Panc1 (cell line): ENCODE measurements at regions not wholly inside any gene's neighbourhood (a gene's known extent, or its start where the extent isn't known, plus 50 kb on each side); places are given as distances from the start of the nearest gene placed in this dataset.

ENCODE experiments used
- ATAC-seq: fragments of 200-7000 bp; cut with Tn5 transposase; 2 replicates; pipeline ENCODE4 v1.9.1; 2020; ENCODE audit warnings: mild to moderate bottlenecking, moderate library complexity
- BruUV-seq: library from RNA; stranded (reverse); fragments of 400-500 nt; replicated peaks from 2 replicates; lab custom pipeline; 2021; lab: Mats Ljungman, UMichigan
- CTCF ChIA-PET: fragments of 300-600 bp; sonication (Branson Sonifier 250); formaldehyde crosslinking; loops from one replicate; lab custom pipeline; 2022; ENCODE audit warnings: antibody characterized with exemption; lab: Charles Lee
- POLR2A ChIA-PET: fragments of 300-600 bp; sonication (Branson Sonifier 250); formaldehyde crosslinking; loops from one replicate; lab custom pipeline; 2022; ENCODE audit warnings: antibody characterized with exemption; lab: Charles Lee
- DNase-seq: peaks from one replicate; pipeline ENCODE4 v3.0.0-alpha.2; 2010; ENCODE audit warnings: low read depth, low spot score
- H3K27ac ChIP-seq: 2 replicates; pipeline ENCODE4 v1.5.1; 2011; ENCODE audit warnings: mild to moderate bottlenecking, low read length, inconsistent platforms
- H3K27me3 ChIP-seq: fragments of 200-500 bp; sonication (Bioruptor generic); 2 replicates; pipeline ENCODE4 v1.6.0; 2014; ENCODE audit warnings: low read length, inconsistent platforms; ENCODE audit not compliant: control insufficient read depth, insufficient read depth
- H3K36me3 ChIP-seq: fragments of 200-500 bp; sonication (Bioruptor generic); 2 replicates; pipeline ENCODE4 v1.5.1; 2014; ENCODE audit warnings: inconsistent platforms, mild to moderate bottlenecking, low read length, moderate library complexity; ENCODE audit not compliant: control insufficient read depth, insufficient read depth
- H3K4me1 ChIP-seq: 2 replicates; pipeline ENCODE4 v1.5.1; 2011; ENCODE audit warnings: inconsistent platforms, mild to moderate bottlenecking, low read length, moderate library complexity; ENCODE audit not compliant: control insufficient read depth, insufficient read depth
- H3K4me3 ChIP-seq, 2 experiments: 2 replicates each; pipeline ENCODE4 v1.5.1; 2011 to 2012; ENCODE audit warnings: low read depth in 2 of 2, low read length in 2 of 2, mild to moderate bottlenecking in 2 of 2, inconsistent platforms in 1 of 2, moderate library complexity in 1 of 2
- H3K9me3 ChIP-seq: fragments of 200-500 bp; sonication (Bioruptor generic); 2 replicates; pipeline ENCODE4 v1.5.1; 2014; ENCODE audit warnings: low read depth, mild to moderate bottlenecking, inconsistent platforms, low read length, moderate library complexity; ENCODE audit not compliant: control insufficient read depth, insufficient read depth
- CTCF ChIP-seq: fragments of 450-650 bp; IDR thresholded peaks from 2 replicates; pipeline ENCODE4 v1.5.1; 2017; ENCODE audit warnings: mild to moderate bottlenecking
- POLR2AphosphoS5 ChIP-seq: IDR thresholded peaks from 2 replicates; pipeline ENCODE4 v1.6.1; 2012; ENCODE audit warnings: mild to moderate bottlenecking, low read depth, low read length, moderate library complexity
- REST ChIP-seq, 2 experiments: IDR thresholded peaks; 2 replicates each; pipeline ENCODE4 v1.6.1; 2011 to 2012; ENCODE audit warnings: low read depth in 2 of 2, control low read depth in 1 of 2, low read length in 1 of 2, mild to moderate bottlenecking in 1 of 2, moderate library complexity in 1 of 2; ENCODE audit not compliant: insufficient read depth in 1 of 2
- SIN3A ChIP-seq: IDR thresholded peaks from 2 replicates; pipeline ENCODE4 v1.6.1; 2012; ENCODE audit warnings: low read depth, mild to moderate bottlenecking, low read length, moderate library complexity, borderline replicate concordance; ENCODE audit not compliant: insufficient read depth
- TCF7L2 ChIP-seq: IDR thresholded peaks from 2 replicates; pipeline ENCODE4 v1.6.1; 2011; ENCODE audit warnings: mild to moderate bottlenecking, low read depth, low read length, inconsistent platforms
- in situ Hi-C: cut with HindIII; loops from 2 replicates; pipeline ENCODE4 v1.10.0; 2016; ENCODE audit warnings: low sequenced_read_pairs, low pct_unique_long_range_greater_than_20kb
- intact Hi-C: fragments of 100-400 bp; cut with micrococcal nuclease; formaldehyde crosslinking; loops from one replicate; pipeline ENCODE4 v1.10.0; 2022; ENCODE audit not compliant: unreplicated experiment

- Histone ChIP-seq H3K27me3 (no peaks in the 10 kb centered on the region), H3K4me1 (no peaks in the 10 kb centered on the region), H3K4me3 (no peak overlapping the region), H3K36me3 (no peaks in the 10 kb centered on the region), H3K9me3 (no peaks in the 10 kb centered on the region), H3K27ac (no peak overlapping the region)
- no peak for TF ChIP-seq REST (IDR thresholded peaks at IDR 0.05; ENCODE audit: insufficient read depth in 1 of 2, low read depth in 2 of 2, low read length in 1 of 2)
- no peak for TF ChIP-seq POLR2AphosphoS5
- TF ChIP-seq TCF7L2, result no peak
- TF ChIP-seq SIN3A, result no peak
- POLR2A ChIA-PET, result no interaction called here
- in situ Hi-C loops, result no loop called here
- intact Hi-C loops, result no loop called here
- BruUV-seq, result no TSS peak
- ATAC-seq, result no peak
- DNase-seq, result no peak
- CTCF ChIA-PET, result no interaction called here
These were observed 509.2 kb upstream of the MCTP2 start for GRCh38 chr15:93722165-93722564.

GRCh38 chr15:93720607-93721006 is 510.8 kb upstream of the MCTP2 start:
- no peaks in the 10 kb centered on the region for H3K4me1 ChIP-seq
- no peak for ATAC-seq
- no peak overlapping the region for H3K4me3 ChIP-seq
- H3K9me3 ChIP-seq, result no peaks in the 10 kb centered on the region
- CTCF ChIA-PET, result no interaction called here
- no peak overlapping the region for H3K27ac ChIP-seq
- in situ Hi-C loops (no loop called here), intact Hi-C loops (no loop called here)
- no TSS peak for BruUV-seq
- no peak for TF ChIP-seq REST (IDR thresholded peaks at IDR 0.05; ENCODE audit: insufficient read depth in 1 of 2, low read depth in 2 of 2, low read length in 1 of 2)
- no peak for TF ChIP-seq SIN3A
- TF ChIP-seq CTCF, result no peak
- TF ChIP-seq TCF7L2, result no peak
- TF ChIP-seq POLR2AphosphoS5, result no peak
- no peaks in the 10 kb centered on the region for H3K27me3 ChIP-seq
- no peaks in the 10 kb centered on the region for H3K36me3 ChIP-seq
- POLR2A ChIA-PET, result no interaction called here
- DNase-seq, result no peak
